ENCODE measurements at regions not wholly inside any gene's neighbourhood (a gene's known extent, or its start where the extent isn't known, plus 50 kb on each side); places are given as distances from the start of the nearest gene placed in this dataset.

- TF ChIP-seq, protein P1, sequence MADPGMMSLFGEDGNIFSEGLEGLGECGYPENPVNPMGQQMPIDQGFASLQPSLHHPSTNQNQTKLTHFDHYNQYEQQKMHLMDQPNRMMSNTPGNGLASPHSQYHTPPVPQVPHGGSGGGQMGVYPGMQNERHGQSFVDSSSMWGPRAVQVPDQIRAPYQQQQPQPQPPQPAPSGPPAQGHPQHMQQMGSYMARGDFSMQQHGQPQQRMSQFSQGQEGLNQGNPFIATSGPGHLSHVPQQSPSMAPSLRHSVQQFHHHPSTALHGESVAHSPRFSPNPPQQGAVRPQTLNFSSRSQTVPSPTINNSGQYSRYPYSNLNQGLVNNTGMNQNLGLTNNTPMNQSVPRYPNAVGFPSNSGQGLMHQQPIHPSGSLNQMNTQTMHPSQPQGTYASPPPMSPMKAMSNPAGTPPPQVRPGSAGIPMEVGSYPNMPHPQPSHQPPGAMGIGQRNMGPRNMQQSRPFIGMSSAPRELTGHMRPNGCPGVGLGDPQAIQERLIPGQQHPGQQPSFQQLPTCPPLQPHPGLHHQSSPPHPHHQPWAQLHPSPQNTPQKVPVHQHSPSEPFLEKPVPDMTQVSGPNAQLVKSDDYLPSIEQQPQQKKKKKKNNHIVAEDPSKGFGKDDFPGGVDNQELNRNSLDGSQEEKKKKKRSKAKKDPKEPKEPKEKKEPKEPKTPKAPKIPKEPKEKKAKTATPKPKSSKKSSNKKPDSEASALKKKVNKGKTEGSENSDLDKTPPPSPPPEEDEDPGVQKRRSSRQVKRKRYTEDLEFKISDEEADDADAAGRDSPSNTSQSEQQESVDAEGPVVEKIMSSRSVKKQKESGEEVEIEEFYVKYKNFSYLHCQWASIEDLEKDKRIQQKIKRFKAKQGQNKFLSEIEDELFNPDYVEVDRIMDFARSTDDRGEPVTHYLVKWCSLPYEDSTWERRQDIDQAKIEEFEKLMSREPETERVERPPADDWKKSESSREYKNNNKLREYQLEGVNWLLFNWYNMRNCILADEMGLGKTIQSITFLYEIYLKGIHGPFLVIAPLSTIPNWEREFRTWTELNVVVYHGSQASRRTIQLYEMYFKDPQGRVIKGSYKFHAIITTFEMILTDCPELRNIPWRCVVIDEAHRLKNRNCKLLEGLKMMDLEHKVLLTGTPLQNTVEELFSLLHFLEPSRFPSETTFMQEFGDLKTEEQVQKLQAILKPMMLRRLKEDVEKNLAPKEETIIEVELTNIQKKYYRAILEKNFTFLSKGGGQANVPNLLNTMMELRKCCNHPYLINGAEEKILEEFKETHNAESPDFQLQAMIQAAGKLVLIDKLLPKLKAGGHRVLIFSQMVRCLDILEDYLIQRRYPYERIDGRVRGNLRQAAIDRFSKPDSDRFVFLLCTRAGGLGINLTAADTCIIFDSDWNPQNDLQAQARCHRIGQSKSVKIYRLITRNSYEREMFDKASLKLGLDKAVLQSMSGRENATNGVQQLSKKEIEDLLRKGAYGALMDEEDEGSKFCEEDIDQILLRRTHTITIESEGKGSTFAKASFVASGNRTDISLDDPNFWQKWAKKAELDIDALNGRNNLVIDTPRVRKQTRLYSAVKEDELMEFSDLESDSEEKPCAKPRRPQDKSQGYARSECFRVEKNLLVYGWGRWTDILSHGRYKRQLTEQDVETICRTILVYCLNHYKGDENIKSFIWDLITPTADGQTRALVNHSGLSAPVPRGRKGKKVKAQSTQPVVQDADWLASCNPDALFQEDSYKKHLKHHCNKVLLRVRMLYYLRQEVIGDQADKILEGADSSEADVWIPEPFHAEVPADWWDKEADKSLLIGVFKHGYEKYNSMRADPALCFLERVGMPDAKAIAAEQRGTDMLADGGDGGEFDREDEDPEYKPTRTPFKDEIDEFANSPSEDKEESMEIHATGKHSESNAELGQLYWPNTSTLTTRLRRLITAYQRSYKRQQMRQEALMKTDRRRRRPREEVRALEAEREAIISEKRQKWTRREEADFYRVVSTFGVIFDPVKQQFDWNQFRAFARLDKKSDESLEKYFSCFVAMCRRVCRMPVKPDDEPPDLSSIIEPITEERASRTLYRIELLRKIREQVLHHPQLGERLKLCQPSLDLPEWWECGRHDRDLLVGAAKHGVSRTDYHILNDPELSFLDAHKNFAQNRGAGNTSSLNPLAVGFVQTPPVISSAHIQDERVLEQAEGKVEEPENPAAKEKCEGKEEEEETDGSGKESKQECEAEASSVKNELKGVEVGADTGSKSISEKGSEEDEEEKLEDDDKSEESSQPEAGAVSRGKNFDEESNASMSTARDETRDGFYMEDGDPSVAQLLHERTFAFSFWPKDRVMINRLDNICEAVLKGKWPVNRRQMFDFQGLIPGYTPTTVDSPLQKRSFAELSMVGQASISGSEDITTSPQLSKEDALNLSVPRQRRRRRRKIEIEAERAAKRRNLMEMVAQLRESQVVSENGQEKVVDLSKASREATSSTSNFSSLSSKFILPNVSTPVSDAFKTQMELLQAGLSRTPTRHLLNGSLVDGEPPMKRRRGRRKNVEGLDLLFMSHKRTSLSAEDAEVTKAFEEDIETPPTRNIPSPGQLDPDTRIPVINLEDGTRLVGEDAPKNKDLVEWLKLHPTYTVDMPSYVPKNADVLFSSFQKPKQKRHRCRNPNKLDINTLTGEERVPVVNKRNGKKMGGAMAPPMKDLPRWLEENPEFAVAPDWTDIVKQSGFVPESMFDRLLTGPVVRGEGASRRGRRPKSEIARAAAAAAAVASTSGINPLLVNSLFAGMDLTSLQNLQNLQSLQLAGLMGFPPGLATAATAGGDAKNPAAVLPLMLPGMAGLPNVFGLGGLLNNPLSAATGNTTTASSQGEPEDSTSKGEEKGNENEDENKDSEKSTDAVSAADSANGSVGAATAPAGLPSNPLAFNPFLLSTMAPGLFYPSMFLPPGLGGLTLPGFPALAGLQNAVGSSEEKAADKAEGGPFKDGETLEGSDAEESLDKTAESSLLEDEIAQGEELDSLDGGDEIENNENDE (IDR thresholded peaks at IDR 0.05; ENCODE audit: insufficient replicate concordance, low read length) = no peak
- TF ChIP-seq HDAC2 (IDR thresholded peaks at IDR 0.05; ENCODE audit: borderline replicate concordance in 1 of 2, low read depth in 2 of 2, low read length in 2 of 2) = no peak
- TF ChIP-seq E2F6 (IDR thresholded peaks at IDR 0.05) = no peak
- no peak for TF ChIP-seq CREB1 (IDR thresholded peaks at IDR 0.05)
- no peak for TF ChIP-seq JUND (IDR thresholded peaks at IDR 0.05; ENCODE audit: low read length)
- no peak for TF ChIP-seq CBX8 (IDR thresholded peaks at IDR 0.05; ENCODE audit: borderline replicate concordance, low read depth, low read length)
- no peak for TF ChIP-seq NANOG (IDR thresholded peaks at IDR 0.05; ENCODE audit: insufficient read depth, low read depth, low read length, poor library complexity, severe bottlenecking)
- TF ChIP-seq SP4 (IDR thresholded peaks at IDR 0.05; ENCODE audit: low read length) = no peak
- no peak for TF ChIP-seq TEAD4 (IDR thresholded peaks at IDR 0.05; ENCODE audit: low read depth, low read length)
- TF ChIP-seq SP2 (IDR thresholded peaks at IDR 0.05; ENCODE audit: low read length) = no peak
- no peak for TF ChIP-seq TAF1 (IDR thresholded peaks at IDR 0.05; ENCODE audit: low read depth, low read length)
- TF ChIP-seq TBP (IDR thresholded peaks at IDR 0.05; ENCODE audit: low read depth, low read length) = no peak
Measured at GRCh38 chr2:734496-734895, 57.3 kb upstream of the TMEM18 start (continued).
